ENCODE measurements at regions not wholly inside any gene's neighbourhood (a gene's known extent, or its start where the extent isn't known, plus 50 kb on each side); places are given as distances from the start of the nearest gene placed in this dataset.
"Not testable (repeated sequence)": the region's sequence is repeated elsewhere in the genome, so short reads cannot be mapped to it uniquely, and the experiment has no call there.

DNA sequence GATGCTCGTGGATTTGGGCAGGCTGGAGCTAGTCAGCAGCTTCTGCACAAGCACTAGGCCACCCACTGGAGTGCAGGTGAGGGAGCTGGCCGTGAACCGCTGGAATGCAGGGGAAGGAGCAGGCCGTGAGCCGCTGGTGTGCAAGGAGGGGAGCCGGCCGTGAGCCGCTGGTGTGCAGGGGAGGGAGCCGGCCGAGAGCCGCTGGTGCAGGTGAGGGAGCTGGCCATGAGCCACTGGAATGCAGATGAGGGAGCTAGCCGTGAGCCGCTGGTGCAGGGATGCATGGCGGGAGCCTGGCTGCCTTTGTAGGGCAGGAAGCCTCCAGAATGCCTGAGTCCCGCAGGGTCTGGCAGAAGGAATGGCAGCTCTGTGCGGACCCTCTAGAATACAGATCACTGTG, 4220.0 kb upstream of the OR11H1 start:
- ATAC-seq (no peak), DNase-seq (peak in 1 of 6 donors; percentile 76), FAIRE-seq (no peak)
- WGBS, 2 donors: 62 to 74% methylated on average over 16 of the region's 16 CpGs
- Histone ChIP-seq H3K9me3 (no peaks in the 10 kb centered on the region), H3K36me3 (no peaks in the 10 kb centered on the region), H3K27me3 (no peaks in the 10 kb centered on the region), H3K27ac (no peak overlapping the region), H3K4me3 (no peak overlapping the region), H3K4me1 (no peaks in the 10 kb centered on the region)
- TF ChIP-seq, protein P1, sequence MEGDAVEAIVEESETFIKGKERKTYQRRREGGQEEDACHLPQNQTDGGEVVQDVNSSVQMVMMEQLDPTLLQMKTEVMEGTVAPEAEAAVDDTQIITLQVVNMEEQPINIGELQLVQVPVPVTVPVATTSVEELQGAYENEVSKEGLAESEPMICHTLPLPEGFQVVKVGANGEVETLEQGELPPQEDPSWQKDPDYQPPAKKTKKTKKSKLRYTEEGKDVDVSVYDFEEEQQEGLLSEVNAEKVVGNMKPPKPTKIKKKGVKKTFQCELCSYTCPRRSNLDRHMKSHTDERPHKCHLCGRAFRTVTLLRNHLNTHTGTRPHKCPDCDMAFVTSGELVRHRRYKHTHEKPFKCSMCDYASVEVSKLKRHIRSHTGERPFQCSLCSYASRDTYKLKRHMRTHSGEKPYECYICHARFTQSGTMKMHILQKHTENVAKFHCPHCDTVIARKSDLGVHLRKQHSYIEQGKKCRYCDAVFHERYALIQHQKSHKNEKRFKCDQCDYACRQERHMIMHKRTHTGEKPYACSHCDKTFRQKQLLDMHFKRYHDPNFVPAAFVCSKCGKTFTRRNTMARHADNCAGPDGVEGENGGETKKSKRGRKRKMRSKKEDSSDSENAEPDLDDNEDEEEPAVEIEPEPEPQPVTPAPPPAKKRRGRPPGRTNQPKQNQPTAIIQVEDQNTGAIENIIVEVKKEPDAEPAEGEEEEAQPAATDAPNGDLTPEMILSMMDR (IDR thresholded peaks at IDR 0.05): no peak
- intact Hi-C loops (cut with DNase I): no loop called here

DNA sequence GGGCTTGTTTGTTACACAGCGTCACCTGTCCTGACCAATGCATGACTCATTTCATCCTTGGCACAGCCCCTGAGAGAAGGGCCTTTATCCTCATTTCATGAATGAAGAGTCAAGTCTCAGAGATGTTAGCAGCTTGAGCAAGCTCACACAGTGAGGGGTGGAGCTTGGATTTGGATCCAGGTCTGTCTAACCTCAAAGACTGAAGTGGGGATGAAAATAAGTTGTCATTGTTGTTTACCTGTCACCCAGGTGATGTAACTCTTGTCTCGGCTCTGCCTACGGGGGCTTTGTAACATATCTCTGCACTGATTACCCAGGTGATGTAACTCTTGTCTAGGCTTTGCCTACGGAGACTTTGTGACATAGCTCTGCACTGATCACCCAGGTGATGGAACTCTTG, 4218.2 kb upstream of the OR11H1 start:
- intact Hi-C loops (cut with DNase I); H3K4me1 ChIP-seq; FAIRE-seq; H3K4me3 ChIP-seq; H3K27ac ChIP-seq; DNase-seq; H3K27me3 ChIP-seq; H3K9me3 ChIP-seq; H3K36me3 ChIP-seq; ATAC-seq: not testable (repeated sequence)
- WGBS, 2 donors: 42 to 49% methylated on average over 4 of the region's 4 CpGs

DNA sequence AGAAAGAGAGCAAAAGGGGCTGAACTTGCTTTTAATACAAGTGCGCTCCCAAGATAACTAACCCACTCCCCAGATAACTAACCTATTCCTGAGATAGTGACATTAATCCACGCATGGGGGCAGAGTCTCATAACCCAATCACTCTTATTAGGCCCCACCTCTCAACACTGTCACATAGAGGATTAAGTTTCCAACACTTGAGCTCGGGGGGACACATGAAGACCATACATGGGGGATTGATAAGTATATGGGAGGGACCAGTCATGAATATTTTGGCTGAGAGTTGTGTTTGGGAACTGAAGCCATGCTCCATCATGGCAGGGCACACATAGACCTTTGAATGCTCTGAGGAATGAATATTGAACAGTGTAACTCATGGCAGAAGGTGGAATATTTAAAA, 4217.3 kb upstream of the OR11H1 start:
- 38% methylated on average over 3 of the region's 3 CpGs for WGBS, 2 donors

DNA sequence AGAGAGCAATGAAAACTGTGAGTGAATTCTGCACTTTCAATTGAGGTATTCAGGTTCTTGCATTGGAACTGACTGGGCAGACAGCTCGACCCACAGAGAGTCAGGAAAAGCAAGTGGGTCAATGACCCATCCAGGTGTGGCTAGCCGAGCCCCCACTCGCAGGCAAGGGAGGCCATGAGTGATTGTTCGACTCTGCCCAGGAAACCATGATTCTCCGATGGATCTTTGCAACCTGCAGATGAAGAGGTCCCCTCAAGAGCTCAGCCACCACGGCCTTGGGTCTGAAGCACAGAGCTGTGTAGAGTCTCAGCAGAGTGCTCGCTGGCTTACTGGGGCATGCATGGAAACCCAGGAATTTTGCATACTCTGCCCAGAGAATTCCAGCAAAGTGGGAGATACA, 4215.4 kb upstream of the OR11H1 start:
- FAIRE-seq; ATAC-seq; DNase-seq; H3K4me3 ChIP-seq; H3K27me3 ChIP-seq; intact Hi-C loops (cut with DNase I); H3K27ac ChIP-seq; H3K36me3 ChIP-seq; H3K4me1 ChIP-seq; H3K9me3 ChIP-seq: not testable (repeated sequence)
- 43 to 50% methylated on average over 7 of the region's 7 CpGs for WGBS, 2 donors

More for the DNA sequence above, 4217.3 kb upstream of the OR11H1 start:
- H3K36me3 ChIP-seq; H3K27ac ChIP-seq; H3K4me3 ChIP-seq; H3K27me3 ChIP-seq; H3K4me1 ChIP-seq; FAIRE-seq; H3K9me3 ChIP-seq; ATAC-seq; intact Hi-C loops (cut with DNase I); DNase-seq: not testable (repeated sequence)

DNA sequence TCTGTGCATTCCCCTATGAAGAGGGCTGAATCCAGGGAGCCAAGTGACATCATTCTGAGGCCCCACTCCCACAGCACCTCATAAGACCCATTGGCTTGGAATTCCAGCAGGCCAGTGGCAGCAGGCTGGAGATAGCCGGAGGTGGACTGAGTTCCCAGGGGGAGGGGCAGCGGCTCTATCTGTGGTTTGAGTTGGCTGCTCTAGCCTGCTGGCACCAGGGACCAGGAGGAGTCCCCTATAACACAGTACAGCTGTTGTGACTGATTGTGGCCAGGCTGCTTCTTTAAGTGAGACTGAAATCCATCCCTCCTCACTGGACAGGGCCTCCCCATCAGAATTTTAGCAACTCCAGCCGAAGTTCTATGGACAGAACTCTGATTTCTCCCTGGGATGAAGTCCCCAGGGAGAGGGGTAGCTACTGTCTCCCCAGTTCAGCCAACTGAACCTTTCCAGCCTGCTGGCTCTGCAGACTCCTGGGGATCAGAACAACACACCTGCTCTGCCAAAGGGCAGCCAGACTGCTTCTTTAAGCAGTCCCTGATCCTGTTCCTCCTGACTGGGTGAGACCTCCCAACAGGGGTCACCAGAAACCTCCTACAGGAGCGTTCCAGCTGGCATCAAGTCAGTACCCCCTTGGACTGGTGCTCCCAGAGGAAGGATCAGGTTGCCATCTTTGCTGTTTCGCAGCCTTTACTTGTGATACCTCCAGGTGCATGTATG, 4214.8 kb upstream of the OR11H1 start:
- H3K36me3 ChIP-seq; intact Hi-C loops (cut with DNase I); H3K27me3 ChIP-seq; DNase-seq; FAIRE-seq; H3K9me3 ChIP-seq; H3K4me1 ChIP-seq; ATAC-seq; H3K27ac ChIP-seq; H3K4me3 ChIP-seq: not testable (repeated sequence)
- WGBS, 2 donors: 22 to 29% methylated on average over 5 of the region's 5 CpGs

DNA sequence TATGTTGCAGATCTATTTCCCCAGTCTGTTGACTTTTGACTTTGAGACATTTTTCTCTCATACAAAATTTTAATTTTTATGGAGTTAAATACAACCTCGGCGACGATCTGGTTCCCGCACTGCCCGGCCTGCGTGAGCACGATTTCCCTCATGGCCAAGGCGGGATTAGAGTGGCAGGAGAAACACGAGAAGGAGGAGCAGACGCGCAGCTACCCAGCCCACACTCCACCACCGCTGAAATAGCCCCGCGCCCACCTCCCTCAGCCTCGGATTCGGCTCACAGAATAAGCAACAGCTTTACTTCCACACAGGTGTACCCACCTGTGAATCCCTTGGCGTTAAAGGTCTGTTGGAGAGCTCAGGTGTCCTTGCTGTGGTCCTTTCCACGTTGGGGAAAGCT, 4209.4 kb upstream of the OR11H1 start:
- H3K27ac ChIP-seq; DNase-seq; ATAC-seq; H3K9me3 ChIP-seq; H3K27me3 ChIP-seq; H3K36me3 ChIP-seq; H3K4me3 ChIP-seq; FAIRE-seq; H3K4me1 ChIP-seq; intact Hi-C loops (cut with DNase I): not testable (repeated sequence)
- 54 to 55% methylated on average over 18 of the region's 18 CpGs for WGBS, 2 donors

DNA sequence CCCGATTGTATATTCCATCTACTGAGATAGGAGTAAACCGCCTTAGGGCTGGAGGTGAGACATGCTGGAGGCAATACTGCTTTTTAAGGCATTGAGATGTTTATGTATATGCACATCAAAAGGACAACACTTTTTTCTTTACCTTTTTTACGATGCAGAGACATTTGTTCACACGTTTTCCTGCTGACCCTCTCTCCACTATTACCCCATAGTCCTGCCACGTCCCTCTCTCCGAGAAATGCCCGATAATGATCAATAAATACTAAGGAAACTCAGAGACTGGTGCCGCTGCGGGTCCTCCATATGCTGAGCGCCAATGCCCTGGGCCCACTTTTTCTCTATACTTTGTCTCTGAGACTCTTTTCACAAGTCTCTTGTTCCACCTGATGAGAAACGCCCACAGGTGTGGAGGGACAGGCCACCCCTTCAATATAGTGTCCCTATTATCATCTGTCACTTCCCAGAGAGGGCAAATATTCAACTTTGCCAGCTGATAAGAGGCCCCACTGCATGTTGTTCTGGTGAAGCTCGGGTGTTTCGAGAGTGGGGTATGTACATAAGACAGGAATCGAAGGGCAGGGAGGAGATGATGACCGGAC, 4203.5 kb upstream of the OR11H1 start:
- H3K9me3 ChIP-seq; H3K4me1 ChIP-seq; ATAC-seq; H3K27ac ChIP-seq; H3K27me3 ChIP-seq; H3K36me3 ChIP-seq; H3K4me3 ChIP-seq; DNase-seq; intact Hi-C loops (cut with DNase I); FAIRE-seq: not testable (repeated sequence)
- 45 to 50% methylated on average over 15 of the region's 15 CpGs for WGBS, 2 donors

DNA sequence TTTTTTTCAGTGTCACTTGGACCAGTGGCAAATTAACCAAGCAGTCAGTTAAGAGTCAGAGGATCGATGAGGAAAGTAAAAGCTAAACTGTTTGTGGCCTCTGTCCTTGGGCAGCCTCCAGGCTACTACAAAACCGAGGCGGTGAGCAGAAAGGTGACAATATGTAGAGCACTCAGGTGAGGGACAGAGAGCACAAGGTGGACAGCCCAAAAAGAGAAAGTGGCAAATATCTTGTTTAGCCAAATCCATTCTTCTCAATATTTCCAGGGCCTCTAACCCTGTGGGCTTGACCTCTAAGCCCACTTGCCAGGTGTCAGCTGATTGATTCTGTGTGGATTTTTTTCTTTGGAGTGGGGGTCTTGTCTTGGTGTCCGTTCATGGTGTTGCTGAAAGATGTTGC, 4202.2 kb upstream of the OR11H1 start:
- DNase-seq (no peak), FAIRE-seq (no peak), ATAC-seq (no peak)
- WGBS, 2 donors: 36 to 45% methylated on average over 4 of the region's 4 CpGs
- Histone ChIP-seq H3K27ac (no peak overlapping the region), H3K4me1 (no peaks in the 10 kb centered on the region), H3K9me3 (no peaks in the 10 kb centered on the region), H3K36me3 (no peaks in the 10 kb centered on the region), H3K4me3 (no peak overlapping the region), H3K27me3 (no peaks in the 10 kb centered on the region)
- TF ChIP-seq, protein P1 (IDR thresholded peaks at IDR 0.05): no peak
- intact Hi-C loops (cut with DNase I): no loop called here

DNA sequence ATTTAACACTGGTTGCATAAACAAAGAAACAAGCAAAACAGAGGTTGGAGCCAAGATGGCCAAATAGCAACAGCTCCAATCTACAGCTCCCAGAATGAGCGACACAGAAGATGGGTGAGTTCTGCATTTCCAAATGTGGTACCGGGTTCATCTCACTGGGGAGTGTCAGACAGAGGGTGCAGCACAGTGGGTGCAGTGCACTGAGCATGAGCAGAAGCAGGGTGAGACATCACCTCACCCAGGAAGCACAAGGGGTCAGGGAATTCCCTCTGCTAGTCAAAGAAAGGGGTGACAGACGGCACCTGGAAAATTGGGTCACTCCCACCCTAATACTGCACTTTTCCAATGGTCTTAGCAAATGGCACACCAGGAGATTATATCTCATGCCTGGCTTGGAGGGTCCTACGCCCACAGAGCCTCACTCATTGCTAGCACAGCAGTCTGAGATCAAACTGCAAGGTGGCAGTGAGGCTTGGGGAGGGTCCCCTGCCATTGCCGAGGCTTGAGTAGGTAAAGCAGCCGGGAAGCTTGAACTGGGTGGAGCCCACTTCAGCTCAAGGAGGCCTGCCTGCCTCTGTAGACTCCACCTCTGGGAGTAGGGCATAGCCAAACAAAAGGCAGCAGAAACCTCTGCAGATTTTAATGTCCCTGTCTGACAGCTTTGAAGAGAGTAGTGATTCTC, 4186.5 kb upstream of the OR11H1 start:
- H3K4me3 ChIP-seq; H3K27me3 ChIP-seq; intact Hi-C loops (cut with DNase I); H3K9me3 ChIP-seq; H3K36me3 ChIP-seq; FAIRE-seq; H3K4me1 ChIP-seq; H3K27ac ChIP-seq; ATAC-seq: not testable (repeated sequence)
- 46 to 50% methylated on average over 6 of the region's 6 CpGs for WGBS, 2 donors
- DNase-seq: peak in 1 of 6 donors; percentile 48

DNA sequence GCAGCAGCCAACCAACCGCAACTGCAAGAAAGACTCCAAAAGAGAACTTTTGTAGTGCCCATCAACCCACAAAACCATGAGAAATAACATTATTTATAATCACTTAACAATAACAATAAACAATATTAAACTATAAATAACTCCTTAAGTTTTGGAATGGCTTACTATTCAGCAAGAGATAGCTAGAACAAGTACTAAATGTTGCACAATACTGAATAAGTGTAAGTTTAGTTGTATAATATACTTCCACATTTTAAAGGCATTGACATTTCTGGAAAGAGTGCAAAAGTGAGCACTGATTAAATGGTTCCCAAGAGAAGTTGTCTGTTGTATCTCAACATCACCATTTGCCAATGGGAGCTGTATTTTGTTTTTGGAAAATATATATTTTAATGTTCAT, 4176.8 kb upstream of the OR11H1 start:
- H3K4me1 ChIP-seq; ATAC-seq; H3K36me3 ChIP-seq; FAIRE-seq; H3K4me3 ChIP-seq; intact Hi-C loops (cut with DNase I); DNase-seq; H3K27ac ChIP-seq; H3K9me3 ChIP-seq; H3K27me3 ChIP-seq: not testable (repeated sequence)
- 26 to 28% methylated on average over 1 of the region's 1 CpG for WGBS, 2 donors
